ENCODE measurements at regions not wholly inside any gene's neighbourhood (a gene's known extent, or its start where the extent isn't known, plus 50 kb on each side); places are given as distances from the start of the nearest gene placed in this dataset.
A peak's percentile ranks its signal among the peaks of the same experiment; 100 is the strongest.

DNA sequence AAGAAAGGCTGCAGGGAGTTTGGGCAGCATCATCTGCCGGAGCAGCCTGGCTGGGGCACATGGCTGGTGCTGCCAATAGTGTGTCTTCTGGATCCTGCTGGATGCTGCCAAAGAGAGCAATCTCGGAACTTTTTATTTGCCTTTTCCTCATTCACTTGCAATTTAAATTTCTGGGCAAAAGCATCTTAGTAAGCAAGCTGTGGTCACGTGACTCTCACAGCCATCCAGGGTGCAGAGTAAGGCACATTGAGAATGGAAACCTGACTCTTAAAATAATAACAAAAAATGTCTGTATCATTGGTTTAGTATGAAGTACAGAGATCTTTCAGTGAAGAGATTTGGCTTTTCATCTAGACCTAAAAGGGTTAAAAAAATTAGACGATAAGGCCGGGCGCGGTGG lies 910.3 kb downstream of the STIM2 start:
- DNase-seq = no peak

DNA sequence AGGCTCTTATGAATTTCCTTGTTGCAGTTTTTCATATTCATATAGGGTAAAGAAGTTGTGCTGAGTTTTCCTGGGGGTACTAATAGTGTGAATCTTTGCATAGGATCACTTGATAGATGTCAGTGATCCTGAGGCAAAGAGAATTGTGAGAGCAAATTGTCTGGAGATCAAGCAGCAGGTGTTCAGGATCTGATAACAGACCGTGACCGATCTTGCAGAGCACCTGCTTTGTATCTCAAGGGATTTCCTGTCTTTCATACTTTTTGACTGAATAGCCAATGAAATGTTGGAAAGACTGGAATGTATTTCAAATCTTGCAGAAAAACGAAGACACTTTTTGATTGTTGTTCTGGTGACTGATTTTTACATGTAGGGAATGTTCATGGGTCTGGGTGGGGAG lies 914.5 kb downstream of the STIM2 start:
- no peak for DNase-seq

DNA sequence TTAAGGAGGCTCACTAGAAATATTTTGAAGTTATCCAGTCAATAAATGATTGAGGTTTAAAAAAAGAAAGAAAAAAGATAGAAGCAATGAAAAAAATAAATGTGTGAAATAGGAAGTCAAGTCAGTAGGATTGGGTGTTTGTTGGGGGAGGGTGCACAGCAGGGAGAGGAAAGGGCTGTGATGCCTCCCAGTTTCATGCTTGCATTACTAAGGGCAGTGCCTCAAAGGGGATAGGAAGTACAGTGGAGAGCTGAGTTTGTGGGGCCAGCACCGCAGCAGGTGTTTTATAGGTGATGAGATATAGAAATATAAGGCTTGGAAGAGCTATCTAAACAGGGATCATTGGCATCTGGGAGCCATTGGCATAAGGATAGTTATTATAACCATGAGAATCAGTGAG lies 919.2 kb downstream of the STIM2 start:
- DNase-seq = no peak

DNA sequence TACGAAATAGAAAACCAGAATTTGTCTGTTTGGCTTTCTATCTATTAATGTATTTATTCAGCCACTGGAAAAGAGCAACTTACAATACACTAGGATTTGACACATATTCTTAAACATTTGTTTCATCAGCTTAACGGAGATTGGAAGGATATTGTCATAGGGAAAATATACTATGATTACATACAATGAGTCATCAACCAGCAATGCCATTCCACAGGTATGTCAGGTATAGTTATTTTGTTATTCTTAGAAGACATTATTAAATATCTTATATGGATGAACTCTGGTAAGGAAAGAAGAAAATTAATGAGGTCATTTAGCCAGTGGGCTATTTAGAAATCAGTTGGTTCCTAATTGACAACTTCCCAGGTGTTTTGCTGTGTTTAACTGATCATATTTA lies 926.6 kb downstream of the STIM2 start:
- no peak for DNase-seq

DNA sequence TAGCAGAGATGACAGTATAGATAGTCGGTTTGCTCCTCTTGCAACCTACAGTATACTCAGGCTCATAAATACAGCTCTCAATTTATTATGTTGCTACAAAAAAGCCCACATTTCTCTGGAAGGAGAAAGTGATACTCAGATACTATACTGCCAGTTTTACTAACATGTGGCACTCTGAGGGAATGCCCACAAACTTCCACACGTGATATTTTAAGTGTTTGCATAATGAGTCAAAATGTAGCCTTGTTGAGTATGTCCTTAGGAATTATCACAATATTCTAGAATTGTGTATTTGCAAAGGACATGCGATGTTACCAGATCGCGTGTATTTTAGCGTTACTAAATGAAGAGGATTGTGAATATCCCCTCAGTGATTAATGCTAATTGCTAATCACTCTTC lies 929.1 kb downstream of the STIM2 start:
- DNase-seq = no peak

DNA sequence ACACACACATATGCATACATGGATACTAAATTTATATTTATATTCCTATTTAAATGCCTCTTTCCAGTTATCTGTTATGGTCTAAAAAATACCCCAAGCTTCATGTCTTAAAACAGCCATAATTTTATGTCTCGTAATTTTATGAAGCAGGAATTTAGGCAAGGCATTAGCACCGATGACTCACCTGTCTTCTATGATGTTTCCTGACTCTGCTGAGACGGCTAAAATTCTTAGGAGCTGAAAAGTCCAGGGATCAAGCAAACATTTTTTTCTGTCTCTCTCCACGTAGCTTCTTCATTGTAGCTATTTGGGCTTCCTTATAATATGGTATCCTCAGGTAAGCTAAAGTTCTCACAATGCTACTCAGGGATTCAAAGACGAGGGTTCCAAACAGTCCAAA lies 930.3 kb downstream of the STIM2 start:
- no peak for DNase-seq

DNA sequence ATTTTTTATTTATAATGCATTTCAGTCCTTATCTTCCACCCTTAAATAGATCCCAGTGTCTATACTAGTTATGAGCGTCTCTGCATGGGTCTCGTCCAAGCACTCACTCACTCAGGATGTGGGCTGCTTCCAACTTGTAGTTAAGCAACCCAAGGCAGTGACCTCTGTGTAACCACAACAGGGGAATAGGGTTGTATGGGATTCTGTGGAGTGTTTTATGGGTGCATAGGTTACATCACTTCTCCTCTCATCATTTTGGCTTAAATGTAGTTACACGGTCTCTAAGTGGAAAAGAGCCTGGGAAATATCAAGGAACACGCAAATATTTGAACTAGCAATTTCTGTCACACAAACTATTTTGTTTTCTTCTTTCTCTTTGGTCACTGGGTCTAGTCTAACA lies 931.0 kb downstream of the STIM2 start:
- DNase-seq = no peak

DNA sequence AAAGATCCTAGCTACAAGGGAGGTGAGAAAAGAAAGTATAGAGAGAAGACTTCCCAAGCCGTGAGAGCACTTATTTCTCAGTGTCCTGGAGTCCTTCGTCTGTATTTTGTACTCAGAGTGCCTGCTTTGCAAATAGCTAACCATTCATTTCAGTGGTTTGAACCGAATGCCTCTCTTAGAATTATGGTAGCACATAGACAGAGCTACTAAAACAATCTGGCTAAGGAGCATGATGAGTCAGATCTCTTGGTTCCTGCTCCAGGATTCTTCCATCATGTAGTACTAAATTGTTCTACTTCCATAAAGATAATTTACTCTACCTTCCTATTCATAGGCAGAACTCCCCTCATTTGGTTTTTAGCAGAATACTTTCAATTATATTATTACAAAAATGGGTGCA lies 946.6 kb downstream of the STIM2 start:
- DNase-seq = no peak

DNA sequence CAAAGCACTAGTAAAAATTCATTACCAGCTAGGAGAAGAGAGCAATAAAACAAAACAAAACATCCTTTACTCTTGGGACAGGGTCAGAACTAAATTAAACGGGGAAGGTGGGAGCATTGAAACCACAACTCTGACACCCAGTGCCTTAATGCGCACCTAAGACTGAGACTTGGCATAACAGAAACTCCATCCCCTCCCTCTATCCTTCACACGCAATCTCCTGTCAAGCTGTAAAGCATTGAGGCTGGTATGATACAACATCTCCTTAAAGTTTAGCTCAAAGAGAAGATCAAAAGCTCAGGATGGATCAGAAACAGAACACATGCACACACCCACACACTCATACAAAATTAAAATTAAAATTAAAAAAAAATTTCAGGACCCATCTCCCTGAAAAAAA lies 951.3 kb downstream of the STIM2 start:
- DNase-seq = no peak

DNA sequence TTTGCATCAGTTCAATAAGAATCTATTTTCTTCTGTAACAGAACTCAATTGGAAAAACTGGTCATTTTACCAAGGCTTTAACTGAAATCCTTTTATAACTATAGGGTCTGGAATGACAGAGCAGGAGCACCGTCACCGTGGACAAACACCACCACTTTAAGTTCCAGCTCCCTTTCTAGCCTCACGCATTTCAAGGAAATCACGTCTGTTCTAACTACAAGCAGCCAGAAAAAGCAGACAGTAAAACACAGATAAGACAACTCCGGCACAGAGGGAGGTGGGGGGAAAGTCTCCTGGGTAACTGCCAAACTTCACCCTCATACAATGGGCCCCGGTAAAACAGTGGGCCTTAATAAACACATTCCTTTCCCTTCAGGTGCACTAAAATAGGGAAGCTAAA lies 952.6 kb downstream of the STIM2 start:
- DNase-seq = peak; percentile 56

DNA sequence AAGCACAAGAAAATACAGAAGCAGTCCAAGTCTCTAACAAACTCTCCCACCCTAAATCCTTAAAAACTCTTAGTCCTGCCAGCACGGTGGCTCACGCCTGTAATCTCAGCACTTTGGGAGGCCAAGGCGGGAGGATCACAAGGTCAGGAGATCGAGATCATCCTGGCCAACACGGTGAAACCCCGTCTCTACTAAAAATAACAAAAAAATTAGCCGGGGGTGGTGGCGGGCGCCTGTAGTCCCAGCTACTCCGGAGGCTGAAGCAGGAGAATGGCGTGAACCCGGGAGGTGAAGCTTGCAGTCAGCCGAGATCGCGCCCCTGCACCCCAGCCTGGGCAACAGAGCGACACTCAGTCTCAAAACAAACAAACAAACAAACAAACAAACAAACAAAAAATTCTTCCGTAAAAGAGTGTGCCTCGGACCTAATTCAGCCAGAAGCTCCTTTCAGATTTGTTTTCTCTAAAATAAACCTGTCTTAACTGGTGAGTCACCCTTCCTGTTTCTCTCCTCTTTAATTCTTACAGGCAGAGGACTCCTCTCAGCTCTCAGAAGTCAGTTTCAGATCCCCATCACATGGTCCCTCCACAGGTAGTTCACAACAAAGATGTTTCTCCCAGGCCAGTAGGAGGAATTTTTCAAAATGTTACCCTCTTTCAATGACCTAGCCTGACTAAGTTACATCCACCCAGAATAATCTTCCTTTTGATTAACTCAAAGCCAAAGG lies 953.2 kb downstream of the STIM2 start:
- DNase-seq = peak; percentile 25

DNA sequence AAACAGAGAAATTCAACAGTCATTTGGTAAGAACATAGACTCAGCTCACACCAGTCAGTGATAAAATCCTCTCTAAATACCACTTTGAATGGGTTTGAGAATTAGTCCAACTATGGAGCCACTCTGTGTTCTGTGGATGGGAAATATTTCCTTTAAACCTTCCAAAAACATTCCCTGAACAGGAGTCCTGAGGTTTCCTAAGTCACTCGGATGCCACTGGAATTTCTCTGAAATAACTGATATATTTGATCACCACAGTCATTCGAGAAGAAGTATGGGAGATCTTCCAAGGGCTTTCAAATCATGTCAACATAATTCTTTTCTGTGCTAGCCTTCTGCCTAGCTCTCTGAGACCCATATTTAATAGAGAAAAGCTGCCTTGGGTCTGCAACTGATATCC lies 958.6 kb downstream of the STIM2 start:
- DNase-seq = no peak

DNA sequence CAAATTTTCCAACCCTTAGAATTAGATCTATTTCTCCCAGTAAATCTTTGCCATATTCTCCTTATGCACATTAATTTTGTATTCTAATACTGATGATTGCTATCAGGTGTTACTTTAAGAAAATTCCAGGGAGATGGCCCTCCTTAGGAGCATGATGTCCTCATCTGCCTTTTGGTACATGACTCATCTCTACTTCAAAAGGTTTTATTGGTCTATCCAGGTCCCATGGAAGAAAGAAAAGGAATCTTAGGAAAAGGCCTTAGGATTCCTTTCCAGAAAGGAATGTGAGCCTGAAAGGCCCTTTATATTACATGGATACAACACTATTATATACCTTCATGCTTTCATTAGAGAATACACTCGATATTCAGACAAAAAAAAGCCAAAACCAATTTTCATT lies 968.2 kb downstream of the STIM2 start:
- DNase-seq = no peak

DNA sequence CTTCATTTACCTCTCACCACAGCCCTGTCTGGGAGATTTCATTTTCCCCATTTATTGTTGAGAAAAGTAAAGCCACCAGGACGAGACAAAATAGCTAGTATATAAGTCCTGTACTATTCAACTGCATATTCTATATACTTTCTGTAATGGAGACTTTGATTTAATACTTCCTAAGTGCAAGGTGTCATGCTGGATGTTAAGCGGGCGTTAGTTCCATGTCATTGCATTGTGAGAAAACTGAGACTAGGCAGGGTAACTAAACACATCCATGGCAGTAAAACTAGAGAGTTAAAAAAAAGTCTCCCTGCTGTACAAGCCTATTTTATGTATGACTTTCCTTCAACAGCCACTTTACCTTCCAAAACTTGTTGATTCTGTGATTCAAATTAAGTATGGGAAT lies 969.6 kb downstream of the STIM2 start:
- no peak for DNase-seq

DNA sequence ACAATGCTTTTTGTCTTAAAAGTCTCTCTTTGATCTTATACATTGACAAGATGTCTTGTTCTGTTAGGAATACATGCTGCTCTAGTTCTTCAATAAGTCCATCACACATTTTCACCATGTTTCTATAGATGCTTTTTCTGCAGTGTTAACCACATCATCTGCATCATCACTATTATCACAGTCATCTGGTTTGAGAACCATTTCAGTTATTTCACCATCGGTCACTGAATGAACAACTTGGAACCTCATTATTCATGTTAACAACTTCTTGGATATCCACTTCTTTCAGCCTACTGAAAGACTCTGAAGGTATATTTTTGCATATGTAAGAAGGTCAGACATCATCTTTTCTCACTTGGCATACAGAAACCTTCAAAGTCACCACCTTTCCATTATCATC lies 975.2 kb downstream of the STIM2 start:
- DNase-seq = no peak

DNA sequence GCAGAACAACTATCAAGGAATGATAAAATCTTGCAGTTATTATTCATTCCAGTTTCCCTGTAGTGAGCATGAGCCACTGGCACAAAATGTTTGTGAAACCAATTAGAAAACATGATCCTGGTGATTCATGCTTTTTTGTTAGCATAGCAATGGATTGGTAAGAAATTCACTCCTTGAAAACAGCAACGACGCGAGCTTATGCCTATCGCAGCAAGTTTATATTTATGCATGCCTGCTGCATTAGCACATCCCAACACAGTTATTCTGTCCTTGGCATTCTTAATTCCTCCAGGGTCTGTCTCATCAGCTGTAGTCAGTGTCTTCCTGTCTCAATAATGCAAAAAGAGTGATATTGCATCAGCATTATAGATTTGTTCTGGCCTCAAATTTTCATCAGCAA lies 975.9 kb downstream of the STIM2 start:
- DNase-seq = no peak

DNA sequence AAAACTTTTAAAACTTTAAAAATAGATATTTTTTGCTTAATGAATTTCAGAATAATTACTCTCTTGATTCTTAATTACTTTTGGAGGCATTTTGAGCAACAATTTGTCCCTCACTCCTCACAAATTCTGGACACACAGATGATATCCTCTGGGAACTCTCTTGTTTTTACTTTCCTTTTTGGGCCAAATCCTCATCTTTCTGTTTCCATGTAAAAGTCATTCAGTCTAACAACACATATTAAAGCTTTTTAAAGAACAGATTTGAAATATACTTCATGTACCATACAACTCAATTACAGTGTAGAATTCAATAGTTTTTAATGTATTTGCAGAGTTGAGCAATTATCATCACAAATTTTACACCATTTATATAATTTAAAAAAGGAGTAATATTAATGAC lies 983.1 kb downstream of the STIM2 start:
- no peak for DNase-seq

DNA sequence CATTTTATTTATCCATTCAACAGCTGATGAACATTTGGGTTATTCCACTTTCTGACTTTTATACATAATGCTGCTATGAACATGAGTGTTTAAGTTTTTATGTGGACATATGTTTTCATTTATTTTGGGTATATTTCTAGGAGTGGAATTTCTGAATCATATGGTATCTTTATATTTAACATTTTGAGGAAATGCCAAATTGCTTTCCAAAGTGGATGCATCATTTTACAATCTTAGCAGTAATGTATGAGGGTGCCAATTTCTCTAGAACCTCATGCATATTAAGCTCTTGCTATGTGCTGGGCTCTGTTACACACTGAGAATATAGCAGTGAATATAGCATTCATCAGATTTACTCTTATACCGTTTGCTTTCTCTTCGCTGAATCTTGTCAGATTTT lies 983.7 kb downstream of the STIM2 start:
- no peak for DNase-seq

DNA sequence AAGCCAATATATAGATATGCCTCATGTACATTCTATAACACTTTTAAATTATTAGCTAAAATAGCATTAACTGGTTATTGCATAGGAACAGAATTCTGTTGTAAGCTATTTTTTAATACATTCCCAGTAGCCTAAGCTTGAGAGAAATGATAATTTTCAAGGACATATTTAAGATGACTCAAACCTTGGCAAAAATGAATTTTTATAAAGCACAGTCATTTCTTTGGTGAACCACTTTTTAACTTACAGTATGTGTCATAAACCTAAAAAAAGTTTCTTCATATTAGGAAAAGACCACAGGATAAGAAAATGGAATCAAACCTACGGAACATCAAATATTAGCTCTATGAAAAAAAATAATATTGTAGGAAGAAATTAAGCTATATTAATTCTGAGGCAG lies 986.3 kb downstream of the STIM2 start:
- no peak for DNase-seq

DNA sequence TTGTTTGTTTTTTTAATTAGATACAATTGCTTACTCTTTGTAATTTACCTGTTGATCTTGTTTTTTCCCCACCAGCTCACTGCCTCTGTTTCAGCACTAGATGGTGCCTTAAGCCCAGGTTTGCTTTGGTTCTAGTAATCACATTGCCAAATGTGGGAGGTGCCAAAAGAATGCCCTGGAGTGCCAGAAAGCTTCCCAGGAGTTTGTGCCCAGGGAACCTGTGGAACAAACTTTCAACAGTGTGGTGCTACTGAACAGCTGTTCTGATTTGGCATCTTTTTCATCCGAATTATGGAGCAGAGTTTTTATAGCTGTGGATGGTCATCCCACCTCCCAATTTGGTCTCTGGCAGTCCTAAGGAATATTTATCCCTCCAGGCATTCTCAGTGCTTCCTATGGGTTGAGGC lies 1000.7 kb downstream of the STIM2 start:
- peak; percentile 53 for DNase-seq

DNA sequence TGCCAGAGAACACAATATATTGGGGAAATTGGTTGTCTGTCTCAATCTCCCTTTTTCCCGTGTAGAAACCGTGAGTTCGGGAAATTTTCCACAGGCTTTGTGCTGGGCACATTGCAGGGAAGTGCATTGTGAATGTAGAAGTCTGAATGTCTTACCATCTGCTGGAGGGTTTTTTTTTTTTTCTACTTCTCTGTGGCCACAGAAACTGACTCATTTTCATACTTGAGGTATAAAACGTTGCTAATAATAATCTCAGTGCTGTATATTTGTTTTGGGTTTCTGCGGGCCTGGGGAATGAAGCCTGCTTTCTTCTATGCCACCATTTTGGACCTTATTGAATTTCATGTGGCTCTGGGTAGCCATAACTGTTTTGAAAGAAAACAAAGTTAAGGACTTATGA lies 1001.2 kb downstream of the STIM2 start:
- no peak for DNase-seq

DNA sequence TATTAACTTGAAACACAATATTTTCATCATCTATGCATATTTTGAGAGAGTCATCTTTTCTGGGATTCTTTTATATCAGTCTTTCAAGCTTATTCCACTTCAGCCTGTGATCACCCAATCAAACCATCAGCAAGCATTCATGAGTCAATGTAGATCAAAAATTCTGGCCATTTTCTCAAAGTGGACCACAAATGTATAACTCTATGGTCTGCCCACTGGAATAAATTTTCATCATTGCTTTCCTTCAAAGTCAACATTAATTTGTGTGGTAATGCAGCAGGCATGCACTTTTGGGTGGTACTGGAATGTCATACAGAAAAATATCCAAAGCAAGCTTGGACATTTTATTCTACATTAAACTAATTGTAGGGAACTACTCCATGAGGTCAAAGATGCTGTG lies 1013.0 kb downstream of the STIM2 start:
- DNase-seq = no peak

DNA sequence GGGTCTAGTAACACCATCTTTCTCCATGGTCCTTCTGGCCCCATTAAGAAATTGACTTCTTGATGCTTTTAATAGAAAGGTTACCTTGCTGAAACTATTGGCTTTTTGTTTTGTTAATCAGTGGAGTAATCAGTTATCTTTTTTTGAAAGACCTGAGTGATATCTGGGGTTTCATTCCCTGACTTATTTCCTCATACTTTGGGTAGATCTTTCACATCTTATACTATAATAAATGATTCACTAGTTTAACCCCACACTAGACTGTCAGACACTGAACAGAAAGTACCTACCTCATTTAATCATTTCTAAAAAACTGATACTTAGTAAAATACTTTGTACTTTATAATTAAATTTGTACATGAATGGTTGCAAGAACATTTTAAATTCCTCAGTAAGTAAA lies 1021.1 kb downstream of the STIM2 start:
- DNase-seq = no peak

DNA sequence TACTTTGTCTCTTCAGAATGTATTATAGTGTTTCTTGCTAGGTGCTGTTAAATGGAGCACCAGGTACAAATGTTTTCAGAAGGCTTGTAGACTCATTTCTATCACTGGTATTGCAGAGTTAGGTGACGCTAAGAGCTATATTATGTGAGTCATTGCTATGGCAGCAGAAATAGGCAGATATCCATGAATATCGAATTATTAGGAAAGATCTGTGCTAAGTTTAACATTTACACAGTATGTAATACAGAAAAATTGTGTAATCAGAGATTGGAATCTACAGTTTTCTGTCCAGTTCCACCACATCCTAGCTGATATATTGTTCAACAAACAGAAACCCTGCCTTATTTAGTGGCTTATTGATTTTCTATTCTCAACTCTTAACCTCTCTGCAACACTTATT lies 1025.5 kb downstream of the STIM2 start:
- DNase-seq = no peak

DNA sequence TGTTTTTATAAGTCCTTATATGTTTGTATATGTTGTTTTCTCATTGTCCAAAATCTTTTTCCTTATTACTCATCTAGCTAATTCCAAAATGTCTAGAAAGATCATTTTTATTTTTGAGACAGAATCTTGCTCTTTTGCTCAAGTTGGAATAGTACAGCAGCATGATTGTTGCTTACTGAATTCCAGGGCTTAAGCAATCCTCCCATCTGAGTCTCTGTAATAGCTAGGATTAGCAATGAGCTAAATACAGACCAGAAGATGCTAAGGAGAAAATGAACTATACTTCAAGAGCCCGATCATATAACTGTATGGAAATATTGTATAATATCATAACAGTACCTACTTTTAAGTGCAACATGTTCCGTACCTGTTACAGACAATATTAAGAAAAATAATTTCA lies 1027.0 kb downstream of the STIM2 start:
- DNase-seq = no peak

DNA sequence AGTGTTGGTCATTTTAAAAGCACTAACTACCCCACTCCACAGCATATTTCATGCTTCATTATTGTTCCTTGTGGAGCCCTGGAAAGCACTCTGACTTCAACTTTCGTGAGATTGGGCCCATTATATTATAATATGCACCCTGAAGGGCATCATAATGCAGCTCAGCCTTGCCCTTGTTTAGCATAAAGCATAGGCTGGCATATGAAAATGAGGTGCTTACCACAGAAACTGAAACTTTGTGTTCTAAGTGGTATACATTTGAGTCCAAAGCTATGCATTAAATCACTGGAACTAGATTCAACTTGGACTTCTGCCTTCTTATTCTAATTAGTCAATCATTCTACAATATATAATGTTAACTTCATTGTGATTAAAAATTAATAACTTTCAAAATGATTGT lies 1027.9 kb downstream of the STIM2 start:
- no peak for DNase-seq

All from OCI-M1 (cell line).